HEK293 (cell line): ENCODE measurements at regions not wholly inside any gene's neighbourhood (a gene's known extent, or its start where the extent isn't known, plus 50 kb on each side); places are given as distances from the start of the nearest gene placed in this dataset.
A peak's percentile ranks its signal among the peaks of the same experiment; 100 is the strongest.

Experiments used
- CTCF ChIA-PET: fragments of 350-600 bp; formaldehyde crosslinking; extraction: SDS; loops from one replicate; lab custom pipeline; 2021; ENCODE audit warnings: antibody characterized with exemption; lab: Yijun Ruan, JAX
- POLR2A ChIA-PET: fragments of 300-600 bp; formaldehyde crosslinking; extraction: SDS; loops from one replicate; lab custom pipeline; 2020; ENCODE audit warnings: antibody characterized with exemption, inconsistent platforms; lab: Yijun Ruan, JAX
- H3K27ac ChIP-seq: fragments of 200-500 bp; sonication (Bioruptor generic); 2 replicates; pipeline ENCODE4 v1.5.1; 2014; ENCODE audit warnings: low read depth, low read length, control low read depth, inconsistent platforms; ENCODE audit errors: extremely low read depth
- H3K36me3 ChIP-seq, 2 experiments: fragments of 200-500 bp in 1 of 2; sonication (Bioruptor generic) in 1 of 2; 1 replicate in 1 of 2; 2 replicates in 1 of 2; pipeline ENCODE4 v1.5.1; 2014 to 2017; ENCODE audit warnings: inconsistent platforms in 2 of 2, low read length in 2 of 2; ENCODE audit not compliant: control insufficient read depth in 2 of 2, insufficient read depth in 1 of 2
- H3K4me1 ChIP-seq: fragments of 200-500 bp; sonication (Bioruptor generic); 2 replicates; pipeline ENCODE4 v1.5.1; 2014; ENCODE audit warnings: mild to moderate bottlenecking, low read length, inconsistent platforms; ENCODE audit not compliant: control insufficient read depth, insufficient read depth
- H3K4me3 ChIP-seq: 2 replicates; pipeline ENCODE4 v1.5.1; 2011; ENCODE audit warnings: low read depth, mild to moderate bottlenecking, control low read depth, low read length, moderate library complexity
- H3K9me3 ChIP-seq: fragments of 200-500 bp; sonication (Bioruptor generic); 2 replicates; pipeline ENCODE4 v1.5.1; 2014; ENCODE audit warnings: low read depth, low read length, inconsistent platforms; ENCODE audit not compliant: control insufficient read depth, insufficient read depth
- GLI2 ChIP-seq: fragments of 450-650 bp; formaldehyde crosslinking; IDR thresholded peaks from 2 replicates; pipeline ENCODE4; 2017; ENCODE audit warnings: missing biosample characterization, missing genetic modification characterization, low read depth, borderline replicate concordance
- OVOL3 ChIP-seq: fragments of 450-650 bp; formaldehyde crosslinking; IDR thresholded peaks from 2 replicates; pipeline ENCODE4 v1.5.1; 2016; ENCODE audit warnings: missing biosample characterization, missing genetic modification characterization
- SP2 ChIP-seq: fragments of 450-650 bp; formaldehyde crosslinking; IDR thresholded peaks from 2 replicates; pipeline ENCODE4 v1.5.1; 2016; ENCODE audit warnings: missing biosample characterization, missing genetic modification characterization
- ZBTB7A ChIP-seq: fragments of 450-650 bp; formaldehyde crosslinking; IDR thresholded peaks from 2 replicates; pipeline ENCODE4 v1.5.1; 2016; ENCODE audit warnings: low read depth, missing biosample characterization, missing genetic modification characterization
- ZNF133 ChIP-seq: fragments of 450-650 bp; formaldehyde crosslinking; IDR thresholded peaks from 2 replicates; pipeline ENCODE4 v1.5.1; 2016; ENCODE audit warnings: missing biosample characterization, missing genetic modification characterization
- ZNF19 ChIP-seq: fragments of 450-650 bp; formaldehyde crosslinking; IDR thresholded peaks from 2 replicates; pipeline ENCODE4; 2016; ENCODE audit warnings: missing biosample characterization, missing genetic modification characterization, low read depth
- ZNF549 ChIP-seq: fragments of 450-650 bp; IDR thresholded peaks from 2 replicates; pipeline ENCODE4 v1.5.1; 2018; ENCODE audit warnings: missing biosample characterization, missing genetic modification characterization, mild to moderate bottlenecking, inconsistent platforms, moderate library complexity
- TF ChIP-seq, protein P1 (sequence below): fragments of 450-650 bp; formaldehyde crosslinking; IDR thresholded peaks from 2 replicates; pipeline ENCODE4 v1.5.1; 2016; ENCODE audit warnings: missing biosample characterization, missing genetic modification characterization
- TF ChIP-seq, protein P2 (sequence below): fragments of 450-650 bp; formaldehyde crosslinking; IDR thresholded peaks from 2 replicates; pipeline ENCODE4 v1.5.1; 2016; ENCODE audit warnings: missing biosample characterization, missing genetic modification characterization, borderline replicate concordance
- TF ChIP-seq, protein P3 (sequence below): fragments of 450-650 bp; formaldehyde crosslinking; IDR thresholded peaks from 2 replicates; pipeline ENCODE4 v1.5.1; 2016; ENCODE audit warnings: missing biosample characterization, missing genetic modification characterization
- TF ChIP-seq, protein P4 (sequence below): fragments of 450-650 bp; formaldehyde crosslinking; optimal IDR thresholded peaks from 2 replicates; pipeline ENCODE3; 2016; ENCODE audit warnings: missing biosample characterization, mild to moderate bottlenecking, missing genetic modification characterization
- TF ChIP-seq, protein P5 (sequence below): fragments of 450-650 bp; formaldehyde crosslinking; IDR thresholded peaks from 2 replicates; pipeline ENCODE4 v1.5.1; 2016; ENCODE audit warnings: missing biosample characterization, missing genetic modification characterization, borderline replicate concordance

DNA sequence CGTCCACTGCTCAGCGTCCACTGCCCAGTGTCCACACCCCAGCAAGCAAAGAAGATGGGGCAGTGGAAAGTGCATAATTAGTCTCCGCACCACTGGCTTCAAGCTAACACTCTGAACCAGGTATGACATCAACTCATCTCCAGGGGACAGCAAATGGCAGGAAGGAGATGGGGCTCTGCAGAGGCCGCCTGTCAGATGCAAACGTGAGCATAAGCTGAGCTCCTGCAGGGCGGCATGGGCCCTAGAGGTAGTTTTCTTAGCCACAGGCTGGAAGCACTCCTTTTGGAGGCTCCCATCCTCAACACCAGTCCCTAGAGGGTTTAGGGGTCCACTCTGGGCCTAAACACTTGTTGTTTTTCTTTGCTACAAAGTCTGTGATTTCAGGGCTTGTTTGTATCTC lies 335.8 kb upstream of the MKI67 start (continued):
- TF ChIP-seq, protein P1, sequence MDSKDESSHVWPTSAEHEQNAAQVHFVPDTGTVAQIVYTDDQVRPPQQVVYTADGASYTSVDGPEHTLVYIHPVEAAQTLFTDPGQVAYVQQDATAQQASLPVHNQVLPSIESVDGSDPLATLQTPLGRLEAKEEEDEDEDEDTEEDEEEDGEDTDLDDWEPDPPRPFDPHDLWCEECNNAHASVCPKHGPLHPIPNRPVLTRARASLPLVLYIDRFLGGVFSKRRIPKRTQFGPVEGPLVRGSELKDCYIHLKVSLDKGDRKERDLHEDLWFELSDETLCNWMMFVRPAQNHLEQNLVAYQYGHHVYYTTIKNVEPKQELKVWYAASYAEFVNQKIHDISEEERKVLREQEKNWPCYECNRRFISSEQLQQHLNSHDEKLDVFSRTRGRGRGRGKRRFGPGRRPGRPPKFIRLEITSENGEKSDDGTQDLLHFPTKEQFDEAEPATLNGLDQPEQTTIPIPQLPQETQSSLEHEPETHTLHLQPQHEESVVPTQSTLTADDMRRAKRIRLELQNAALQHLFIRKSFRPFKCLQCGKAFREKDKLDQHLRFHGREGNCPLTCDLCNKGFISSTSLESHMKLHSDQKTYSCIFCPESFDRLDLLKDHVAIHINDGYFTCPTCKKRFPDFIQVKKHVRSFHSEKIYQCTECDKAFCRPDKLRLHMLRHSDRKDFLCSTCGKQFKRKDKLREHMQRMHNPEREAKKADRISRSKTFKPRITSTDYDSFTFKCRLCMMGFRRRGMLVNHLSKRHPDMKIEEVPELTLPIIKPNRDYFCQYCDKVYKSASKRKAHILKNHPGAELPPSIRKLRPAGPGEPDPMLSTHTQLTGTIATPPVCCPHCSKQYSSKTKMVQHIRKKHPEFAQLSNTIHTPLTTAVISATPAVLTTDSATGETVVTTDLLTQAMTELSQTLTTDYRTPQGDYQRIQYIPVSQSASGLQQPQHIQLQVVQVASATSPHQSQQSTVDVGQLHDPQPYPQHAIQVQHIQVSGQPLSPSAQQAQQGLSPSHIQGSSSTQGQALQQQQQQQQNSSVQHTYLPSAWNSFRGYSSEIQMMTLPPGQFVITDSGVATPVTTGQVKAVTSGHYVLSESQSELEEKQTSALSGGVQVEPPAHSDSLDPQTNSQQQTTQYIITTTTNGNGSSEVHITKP (tag by site-specific recombination): no peak

DNA sequence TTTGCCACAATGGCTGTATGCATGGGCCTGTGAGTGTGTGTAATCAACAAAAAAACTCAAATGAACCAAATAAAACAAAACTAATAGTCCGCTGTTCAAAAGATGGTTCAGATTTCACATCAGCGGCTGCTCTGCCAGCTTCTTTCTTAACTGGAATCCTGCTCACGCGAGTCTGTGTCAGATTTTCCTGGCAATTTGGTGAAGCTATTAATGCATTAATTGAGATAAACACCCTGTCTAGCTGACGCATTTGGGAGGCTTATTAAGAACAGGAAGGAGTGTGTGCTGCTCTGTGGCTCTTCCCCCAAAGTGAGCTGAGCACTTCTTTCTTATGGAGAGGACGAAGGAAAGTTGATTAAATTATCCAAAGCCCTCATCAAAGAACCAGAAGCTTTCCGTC lies 336.6 kb upstream of the MKI67 start:
- TF ChIP-seq ZNF19 (no peak), OVOL3 (no peak), ZNF133 (tag by site-specific recombination) (no peak), ZBTB7A (no peak), GLI2 (tag by site-specific recombination) (no peak), SP2 (tag by site-specific recombination) (no peak), ZNF549 (no peak)
- TF ChIP-seq, protein P2, sequence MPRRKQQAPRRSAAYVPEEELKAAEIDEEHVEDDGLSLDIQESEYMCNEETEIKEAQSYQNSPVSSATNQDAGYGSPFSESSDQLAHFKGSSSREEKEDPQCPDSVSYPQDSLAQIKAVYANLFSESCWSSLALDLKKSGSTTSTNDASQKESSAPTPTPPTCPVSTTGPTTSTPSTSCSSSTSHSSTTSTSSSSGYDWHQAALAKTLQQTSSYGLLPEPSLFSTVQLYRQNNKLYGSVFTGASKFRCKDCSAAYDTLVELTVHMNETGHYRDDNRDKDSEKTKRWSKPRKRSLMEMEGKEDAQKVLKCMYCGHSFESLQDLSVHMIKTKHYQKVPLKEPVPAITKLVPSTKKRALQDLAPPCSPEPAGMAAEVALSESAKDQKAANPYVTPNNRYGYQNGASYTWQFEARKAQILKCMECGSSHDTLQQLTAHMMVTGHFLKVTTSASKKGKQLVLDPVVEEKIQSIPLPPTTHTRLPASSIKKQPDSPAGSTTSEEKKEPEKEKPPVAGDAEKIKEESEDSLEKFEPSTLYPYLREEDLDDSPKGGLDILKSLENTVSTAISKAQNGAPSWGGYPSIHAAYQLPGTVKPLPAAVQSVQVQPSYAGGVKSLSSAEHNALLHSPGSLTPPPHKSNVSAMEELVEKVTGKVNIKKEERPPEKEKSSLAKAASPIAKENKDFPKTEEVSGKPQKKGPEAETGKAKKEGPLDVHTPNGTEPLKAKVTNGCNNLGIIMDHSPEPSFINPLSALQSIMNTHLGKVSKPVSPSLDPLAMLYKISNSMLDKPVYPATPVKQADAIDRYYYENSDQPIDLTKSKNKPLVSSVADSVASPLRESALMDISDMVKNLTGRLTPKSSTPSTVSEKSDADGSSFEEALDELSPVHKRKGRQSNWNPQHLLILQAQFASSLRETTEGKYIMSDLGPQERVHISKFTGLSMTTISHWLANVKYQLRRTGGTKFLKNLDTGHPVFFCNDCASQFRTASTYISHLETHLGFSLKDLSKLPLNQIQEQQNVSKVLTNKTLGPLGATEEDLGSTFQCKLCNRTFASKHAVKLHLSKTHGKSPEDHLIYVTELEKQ (tag by site-specific recombination): no peak
- TF ChIP-seq, protein P3, sequence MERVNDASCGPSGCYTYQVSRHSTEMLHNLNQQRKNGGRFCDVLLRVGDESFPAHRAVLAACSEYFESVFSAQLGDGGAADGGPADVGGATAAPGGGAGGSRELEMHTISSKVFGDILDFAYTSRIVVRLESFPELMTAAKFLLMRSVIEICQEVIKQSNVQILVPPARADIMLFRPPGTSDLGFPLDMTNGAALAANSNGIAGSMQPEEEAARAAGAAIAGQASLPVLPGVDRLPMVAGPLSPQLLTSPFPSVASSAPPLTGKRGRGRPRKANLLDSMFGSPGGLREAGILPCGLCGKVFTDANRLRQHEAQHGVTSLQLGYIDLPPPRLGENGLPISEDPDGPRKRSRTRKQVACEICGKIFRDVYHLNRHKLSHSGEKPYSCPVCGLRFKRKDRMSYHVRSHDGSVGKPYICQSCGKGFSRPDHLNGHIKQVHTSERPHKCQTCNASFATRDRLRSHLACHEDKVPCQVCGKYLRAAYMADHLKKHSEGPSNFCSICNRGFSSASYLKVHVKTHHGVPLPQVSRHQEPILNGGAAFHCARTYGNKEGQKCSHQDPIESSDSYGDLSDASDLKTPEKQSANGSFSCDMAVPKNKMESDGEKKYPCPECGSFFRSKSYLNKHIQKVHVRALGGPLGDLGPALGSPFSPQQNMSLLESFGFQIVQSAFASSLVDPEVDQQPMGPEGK (tag by site-specific recombination): no peak
- Histone ChIP-seq H3K4me1 (no peaks in the 10 kb centered on the region), H3K4me3 (no peak overlapping the region), H3K36me3 (no peaks in the 10 kb centered on the region), H3K27ac (no peak overlapping the region), H3K9me3 (no peaks in the 10 kb centered on the region)
- POLR2A ChIA-PET: no interaction called here
- CTCF ChIA-PET: interaction anchor here (0.5 kb wide), 1 partner anchor 268 kb away, joined by 3 read pairs; no protein-coding TSS in a partner anchor

DNA sequence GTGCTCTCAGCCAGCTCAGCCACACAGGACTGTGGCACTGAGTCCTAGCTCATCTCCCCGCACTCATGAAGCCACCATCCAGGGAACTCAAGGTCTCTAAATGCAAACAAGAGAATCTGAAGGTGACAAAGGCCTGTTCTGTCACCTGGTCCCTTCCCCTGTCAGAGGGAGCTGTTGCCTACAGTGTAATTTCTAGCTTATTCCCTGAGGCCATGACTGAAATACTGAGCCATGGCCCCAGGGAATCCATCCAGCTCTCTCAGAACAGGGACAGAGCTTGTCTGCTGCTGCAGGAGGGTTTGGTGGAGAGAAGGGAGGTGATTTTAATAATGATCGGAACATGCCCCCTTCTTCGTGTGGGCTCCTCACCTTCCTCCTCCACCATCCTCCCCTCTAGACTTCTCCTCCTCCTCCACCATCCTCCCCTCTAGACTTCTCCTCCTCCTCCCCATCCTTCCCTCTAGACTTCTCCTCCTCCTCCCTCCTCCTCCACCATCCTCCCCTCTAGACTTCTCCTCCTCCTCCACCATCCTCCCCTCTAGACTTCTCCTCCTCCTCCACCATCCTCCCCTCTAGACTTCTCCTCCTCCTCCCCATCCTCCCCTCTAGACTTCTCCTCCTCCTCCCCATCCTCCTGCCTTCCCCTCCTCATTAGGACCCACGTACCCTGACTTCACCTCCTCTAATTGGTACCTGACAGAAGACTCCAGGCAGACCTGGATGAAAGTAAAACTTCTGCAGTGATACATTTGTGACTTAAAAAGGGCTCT lies 338.0 kb upstream of the MKI67 start:
- H3K4me1 ChIP-seq: no peaks in the 10 kb centered on the region
- no peak overlapping the region for H3K27ac ChIP-seq
- H3K36me3 ChIP-seq: no peaks in the 10 kb centered on the region
- TF ChIP-seq, protein P4, sequence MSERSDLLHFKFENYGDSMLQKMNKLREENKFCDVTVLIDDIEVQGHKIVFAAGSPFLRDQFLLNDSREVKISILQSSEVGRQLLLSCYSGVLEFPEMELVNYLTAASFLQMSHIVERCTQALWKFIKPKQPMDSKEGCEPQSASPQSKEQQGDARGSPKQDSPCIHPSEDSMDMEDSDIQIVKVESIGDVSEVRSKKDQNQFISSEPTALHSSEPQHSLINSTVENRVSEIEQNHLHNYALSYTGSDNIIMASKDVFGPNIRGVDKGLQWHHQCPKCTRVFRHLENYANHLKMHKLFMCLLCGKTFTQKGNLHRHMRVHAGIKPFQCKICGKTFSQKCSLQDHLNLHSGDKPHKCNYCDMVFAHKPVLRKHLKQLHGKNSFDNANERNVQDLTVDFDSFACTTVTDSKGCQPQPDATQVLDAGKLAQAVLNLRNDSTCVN (tag by site-specific recombination): peak; percentile 10
- TF ChIP-seq, protein P5, sequence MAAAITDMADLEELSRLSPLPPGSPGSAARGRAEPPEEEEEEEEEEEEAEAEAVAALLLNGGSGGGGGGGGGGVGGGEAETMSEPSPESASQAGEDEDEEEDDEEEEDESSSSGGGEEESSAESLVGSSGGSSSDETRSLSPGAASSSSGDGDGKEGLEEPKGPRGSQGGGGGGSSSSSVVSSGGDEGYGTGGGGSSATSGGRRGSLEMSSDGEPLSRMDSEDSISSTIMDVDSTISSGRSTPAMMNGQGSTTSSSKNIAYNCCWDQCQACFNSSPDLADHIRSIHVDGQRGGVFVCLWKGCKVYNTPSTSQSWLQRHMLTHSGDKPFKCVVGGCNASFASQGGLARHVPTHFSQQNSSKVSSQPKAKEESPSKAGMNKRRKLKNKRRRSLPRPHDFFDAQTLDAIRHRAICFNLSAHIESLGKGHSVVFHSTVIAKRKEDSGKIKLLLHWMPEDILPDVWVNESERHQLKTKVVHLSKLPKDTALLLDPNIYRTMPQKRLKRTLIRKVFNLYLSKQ: no peak
- TF ChIP-seq, all 188 proteins: peak for 1
- Histone ChIP-seq H3K9me3 (no peaks in the 10 kb centered on the region), H3K4me3 (no peak overlapping the region)
- ChIA-PET CTCF (no interaction called here), POLR2A (no interaction called here)
